ENCODE measurements at regions not wholly inside any gene's neighbourhood (a gene's known extent, or its start where the extent isn't known, plus 50 kb on each side); places are given as distances from the start of the nearest gene placed in this dataset.

DNA sequence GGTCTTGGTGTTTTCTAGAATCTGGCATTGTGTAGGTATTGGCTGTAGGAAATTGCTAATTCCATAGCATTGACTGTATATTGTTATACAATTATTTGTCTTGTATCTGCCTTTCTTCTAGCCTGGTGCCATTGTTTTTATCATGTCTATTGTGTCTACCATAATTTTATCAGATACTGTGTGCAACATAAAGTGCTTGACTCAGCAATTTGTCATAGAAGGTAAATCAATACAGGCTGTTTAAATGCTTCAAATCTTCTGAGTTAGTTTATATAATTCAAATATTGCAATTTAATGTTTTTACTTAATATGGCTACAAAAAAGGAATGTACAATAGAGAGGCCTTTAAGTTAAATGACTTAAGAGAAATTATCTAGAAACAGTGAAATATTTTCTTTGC lies 263.3 kb upstream of the UGT8 start:
- TF ChIP-seq, protein P1, sequence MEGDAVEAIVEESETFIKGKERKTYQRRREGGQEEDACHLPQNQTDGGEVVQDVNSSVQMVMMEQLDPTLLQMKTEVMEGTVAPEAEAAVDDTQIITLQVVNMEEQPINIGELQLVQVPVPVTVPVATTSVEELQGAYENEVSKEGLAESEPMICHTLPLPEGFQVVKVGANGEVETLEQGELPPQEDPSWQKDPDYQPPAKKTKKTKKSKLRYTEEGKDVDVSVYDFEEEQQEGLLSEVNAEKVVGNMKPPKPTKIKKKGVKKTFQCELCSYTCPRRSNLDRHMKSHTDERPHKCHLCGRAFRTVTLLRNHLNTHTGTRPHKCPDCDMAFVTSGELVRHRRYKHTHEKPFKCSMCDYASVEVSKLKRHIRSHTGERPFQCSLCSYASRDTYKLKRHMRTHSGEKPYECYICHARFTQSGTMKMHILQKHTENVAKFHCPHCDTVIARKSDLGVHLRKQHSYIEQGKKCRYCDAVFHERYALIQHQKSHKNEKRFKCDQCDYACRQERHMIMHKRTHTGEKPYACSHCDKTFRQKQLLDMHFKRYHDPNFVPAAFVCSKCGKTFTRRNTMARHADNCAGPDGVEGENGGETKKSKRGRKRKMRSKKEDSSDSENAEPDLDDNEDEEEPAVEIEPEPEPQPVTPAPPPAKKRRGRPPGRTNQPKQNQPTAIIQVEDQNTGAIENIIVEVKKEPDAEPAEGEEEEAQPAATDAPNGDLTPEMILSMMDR (conservative IDR thresholded peaks at IDR 0.05 in 1 of 2, IDR thresholded peaks at IDR 0.05 in 1 of 2; ENCODE audit: low read depth in 1 of 2, low read length in 2 of 2) = no peak
- TF ChIP-seq EZH2 (IDR thresholded peaks at IDR 0.05; ENCODE audit: low read length, missing control alignments) = no peak

All from fibroblast of lung (primary cell).